Fibroblast of skin of right quadriceps (primary cell): ENCODE measurements at regions not wholly inside any gene's neighbourhood (a gene's known extent, or its start where the extent isn't known, plus 50 kb on each side); places are given as distances from the start of the nearest gene placed in this dataset.

Source experiments
- DNase-seq: peaks from one replicate; pipeline ENCODE4 v3.0.0-alpha.2; 2013

GRCh38 chr16:86632206-86632605 is 53.9 kb downstream of the FOXL1 start:
- no peak for DNase-seq

DNA sequence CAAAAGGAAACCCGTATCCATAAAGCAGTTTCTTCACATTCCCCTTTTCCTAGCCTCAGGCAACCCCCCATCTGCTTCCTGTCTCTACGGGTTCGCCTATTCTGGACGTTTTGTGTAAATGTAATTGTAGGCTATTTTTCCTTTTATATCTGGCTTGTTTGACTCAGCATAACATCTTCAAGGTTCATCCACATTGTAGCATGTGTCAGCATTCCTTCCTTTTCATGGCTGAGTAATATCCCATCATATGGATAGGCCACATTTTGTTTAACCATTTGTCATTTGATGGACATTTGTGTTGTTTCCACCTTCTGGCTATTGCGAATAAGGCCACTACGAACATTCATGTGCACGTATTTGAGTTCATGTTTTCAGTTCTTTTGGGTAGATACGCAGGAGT is 54.6 kb downstream of the FOXL1 start:
- no peak for DNase-seq

GRCh38 chr16:86634292-86634691 is 55.9 kb downstream of the FOXL1 start:
- DNase-seq = peak; percentile 41

GRCh38 chr16:86635176-86635876 is 57.0 kb downstream of the FOXL1 start:
- DNase-seq = peak; percentile 71

DNA sequence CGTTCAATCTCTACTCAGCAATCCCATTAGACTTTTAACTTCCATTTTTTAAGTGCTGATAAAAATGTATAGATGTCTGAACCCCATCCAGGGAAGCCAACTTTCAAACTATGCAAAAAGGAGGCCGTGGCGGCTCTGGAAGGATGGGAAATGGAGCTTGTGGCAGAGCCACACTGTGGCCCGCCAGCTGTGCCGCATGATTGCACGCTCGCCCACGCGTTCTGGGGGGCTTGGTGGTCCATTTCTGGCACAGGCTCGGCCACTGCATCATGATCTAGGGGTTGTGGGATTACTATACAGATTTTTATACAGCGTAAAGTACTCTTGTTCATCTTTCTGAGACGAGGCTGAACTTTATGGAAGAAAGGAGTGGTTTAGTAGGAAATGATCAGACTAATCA is 57.6 kb downstream of the FOXL1 start:
- no peak for DNase-seq

GRCh38 chr16:86637744-86638143 is 59.4 kb downstream of the FOXL1 start:
- no peak for DNase-seq

DNA sequence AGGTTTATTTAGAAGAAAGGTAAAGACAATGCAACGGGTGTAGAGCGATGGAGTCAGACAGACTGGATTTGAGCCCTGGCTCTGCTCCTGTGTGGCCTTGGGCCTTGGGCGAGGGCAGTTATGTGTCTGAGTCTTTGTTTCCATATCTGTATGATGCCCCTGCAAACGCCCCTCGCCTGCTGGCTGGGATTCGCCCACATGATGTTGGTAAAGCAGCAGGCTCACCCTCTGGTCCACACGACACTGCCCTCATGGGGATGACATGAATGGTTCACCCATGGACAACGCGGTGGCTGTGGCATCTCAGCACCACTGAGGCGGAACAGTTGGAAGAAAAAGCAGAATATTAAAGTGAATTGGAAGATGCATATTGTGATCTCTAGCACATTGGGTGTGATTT is 60.3 kb downstream of the FOXL1 start:
- no peak for DNase-seq

DNA sequence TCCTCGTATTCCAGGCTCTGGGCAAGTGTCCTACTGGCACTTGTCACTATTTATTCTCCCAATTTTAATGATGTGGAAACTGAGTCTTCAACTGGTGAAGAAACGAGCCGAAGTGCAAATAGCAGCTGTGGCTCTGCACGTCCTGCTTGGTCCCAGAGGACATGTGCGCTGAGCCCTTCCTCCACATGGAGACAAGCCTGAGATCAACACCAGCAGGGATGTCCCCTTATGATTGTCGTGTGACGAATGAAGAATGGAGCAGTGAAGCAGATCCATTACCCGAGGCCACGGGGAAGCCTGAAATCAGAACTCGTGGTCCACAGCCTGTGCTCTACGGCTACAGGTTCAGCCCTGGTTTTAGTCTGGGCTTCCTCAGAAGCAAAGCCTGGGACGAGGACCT is 61.0 kb downstream of the FOXL1 start:
- DNase-seq = no peak

DNA sequence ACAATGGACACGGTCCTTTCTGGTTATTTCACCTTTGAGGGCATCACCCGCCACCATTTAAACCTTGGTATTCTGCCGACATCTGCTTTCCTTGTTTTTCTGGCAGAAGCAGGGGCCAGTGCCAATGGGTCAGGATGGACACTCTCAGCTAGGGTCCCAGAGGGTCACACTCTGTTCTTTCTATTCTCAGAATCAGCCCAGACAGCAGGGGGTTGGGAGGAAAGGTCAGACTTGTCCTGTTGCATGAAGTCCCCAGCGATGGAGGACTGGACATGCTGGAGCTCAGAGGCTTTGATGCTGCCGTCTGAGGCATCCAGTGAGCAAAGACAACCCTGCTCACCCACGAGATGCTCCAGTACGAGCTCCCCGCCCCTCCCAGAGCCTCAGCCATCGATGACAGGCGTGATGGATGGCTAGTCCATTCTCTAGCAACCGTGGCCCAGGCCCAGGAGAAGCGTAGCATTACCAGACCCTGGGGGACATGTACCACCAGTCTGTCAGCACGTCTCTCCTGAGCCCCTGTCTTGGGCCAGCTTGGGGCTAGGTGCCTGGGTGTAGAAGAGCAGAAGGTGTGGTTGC is 62.0 kb downstream of the FOXL1 start:
- DNase-seq = no peak

- no peak for DNase-seq
Measured at GRCh38 chr16:86642087-86642486, 63.7 kb downstream of the FOXL1 start.

DNA sequence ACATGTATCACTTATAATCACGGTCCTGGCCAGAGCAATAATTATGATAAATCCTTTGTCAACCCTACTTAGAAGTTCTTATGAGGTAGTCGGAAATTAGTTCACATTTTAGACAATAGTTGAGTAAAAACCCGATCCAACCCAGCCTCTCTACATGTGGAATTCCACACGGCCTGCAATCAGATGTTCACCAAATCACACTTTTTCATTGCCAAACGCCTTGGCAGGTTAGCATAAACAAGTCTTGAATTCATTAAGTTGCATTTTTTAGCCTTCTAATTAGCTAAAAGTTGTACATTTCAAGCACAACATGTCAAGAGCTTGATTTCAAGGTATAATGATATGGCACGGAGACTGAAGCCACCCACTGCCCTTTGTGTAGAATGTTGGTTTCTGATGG is 65.3 kb downstream of the FOXL1 start:
- no peak for DNase-seq

GRCh38 chr16:86647561-86647960 is 69.2 kb downstream of the FOXL1 start:
- DNase-seq = no peak

DNA sequence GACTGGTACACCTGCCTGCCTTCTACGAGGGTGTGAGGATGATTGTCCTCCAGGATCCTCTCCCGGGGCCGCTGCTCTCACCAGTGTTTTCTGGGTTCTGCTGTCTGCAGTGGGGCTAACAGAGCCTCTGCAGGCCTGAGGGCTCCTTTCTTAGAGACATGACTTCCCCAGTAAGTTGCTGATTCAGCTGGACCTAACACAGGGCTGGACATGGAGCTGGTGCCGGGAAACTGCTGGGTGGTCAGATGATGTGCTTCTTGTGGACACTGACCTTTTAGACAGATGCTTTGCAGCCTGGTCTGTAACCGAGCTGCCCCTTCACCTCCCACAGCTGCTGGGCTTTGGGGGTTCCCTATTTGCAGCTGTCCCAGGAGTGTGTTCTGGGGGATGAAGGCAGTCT is 71.5 kb downstream of the FOXL1 start:
- no peak for DNase-seq

DNA sequence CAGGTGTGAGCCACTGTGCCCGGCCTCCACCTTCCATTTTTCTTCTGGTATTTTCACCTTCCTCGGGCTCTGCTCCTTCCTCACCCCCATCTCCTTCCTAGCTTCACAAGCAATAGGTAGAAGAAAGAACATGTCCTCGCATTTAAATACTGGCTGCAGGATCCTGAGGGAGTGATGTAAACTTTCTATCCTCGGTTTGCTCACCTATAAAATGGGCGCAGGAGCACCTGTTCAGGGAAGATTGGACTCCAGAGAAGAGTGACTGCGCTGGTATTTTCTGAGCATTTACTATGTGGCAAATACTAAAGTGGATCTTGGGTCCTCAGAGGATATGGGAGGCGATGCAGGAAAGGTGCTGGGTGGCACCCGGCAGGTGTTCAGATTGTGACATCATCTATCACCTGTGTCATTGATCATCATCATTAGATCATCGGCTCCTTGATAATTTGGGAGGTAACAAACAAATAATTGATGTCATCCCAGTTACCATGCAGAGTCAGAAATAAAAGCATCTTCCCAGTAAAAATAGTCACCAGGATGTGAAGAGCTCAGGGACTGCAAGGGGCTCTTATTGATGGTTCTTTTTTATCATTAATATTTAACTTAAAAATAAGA is 72.8 kb downstream of the FOXL1 start:
- DNase-seq = no peak

DNA sequence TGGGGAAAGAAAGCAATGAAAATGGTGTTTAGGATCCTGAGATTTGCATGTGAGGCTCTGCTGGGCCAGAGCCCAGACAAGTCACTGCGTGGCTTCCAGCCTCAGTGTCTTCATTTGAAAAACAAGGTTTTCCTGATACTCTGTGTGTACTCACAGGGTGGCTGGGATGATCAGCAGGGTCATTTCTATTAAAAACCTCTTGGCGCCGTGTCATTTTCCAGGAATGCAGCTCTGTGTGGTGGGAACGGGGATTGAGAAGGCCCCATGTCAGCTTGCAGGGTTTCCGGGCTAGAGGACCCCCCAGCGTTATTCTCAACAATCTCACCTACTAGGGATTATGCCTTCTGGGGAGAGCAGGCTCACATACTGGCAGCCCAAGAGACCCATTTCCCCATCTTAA is 73.5 kb downstream of the FOXL1 start:
- no peak for DNase-seq

GRCh38 chr16:86653285-86654006 is 75.1 kb downstream of the FOXL1 start:
- peak; percentile 57 for DNase-seq

DNA sequence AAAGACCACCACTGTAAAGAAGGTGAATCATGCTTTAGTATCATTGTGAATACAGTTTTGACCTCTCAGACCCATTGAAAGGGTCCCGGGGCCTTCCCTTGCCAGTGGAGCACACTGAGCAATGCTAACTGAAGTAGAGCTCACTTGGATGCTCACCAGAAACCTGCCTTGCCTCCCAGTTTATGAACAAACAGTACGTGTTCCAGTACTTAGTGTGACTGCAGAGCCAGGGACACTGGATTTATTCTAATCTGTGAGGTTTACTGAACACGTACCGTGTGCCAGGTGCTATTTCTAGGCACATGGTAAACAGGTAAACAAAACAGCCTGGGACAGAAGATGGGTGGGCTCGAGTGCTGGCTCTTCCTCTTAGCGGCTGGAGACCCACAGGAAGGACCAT is 79.6 kb downstream of the FOXL1 start:
- DNase-seq = no peak

- no peak for DNase-seq
Measured at GRCh38 chr16:86660623-86661022, 82.3 kb downstream of the FOXL1 start.

GRCh38 chr16:86661706-86662105 is 83.4 kb downstream of the FOXL1 start:
- DNase-seq = peak; percentile 58

DNA sequence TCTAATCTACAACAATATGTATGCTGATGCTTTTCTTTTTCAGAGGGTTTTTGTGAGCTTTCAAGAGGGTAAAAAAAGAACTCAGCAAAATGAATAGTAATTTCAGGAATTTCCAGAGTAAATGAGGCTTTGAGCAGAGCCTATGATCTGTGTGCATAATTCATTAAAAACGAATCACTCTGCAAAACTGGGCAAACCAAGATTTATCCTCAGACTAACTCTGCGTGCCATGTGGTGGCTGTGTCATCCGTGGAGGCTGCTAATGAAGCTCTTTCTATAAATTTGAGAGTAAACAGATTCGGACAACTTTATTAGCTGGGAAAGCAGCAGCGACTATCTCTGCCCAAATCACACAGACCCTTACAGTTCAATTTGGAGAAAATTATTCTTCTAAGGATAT is 83.8 kb downstream of the FOXL1 start:
- peak; percentile 78 for DNase-seq

- DNase-seq = no peak
Measured at GRCh38 chr16:86662740-86663139, 84.4 kb downstream of the FOXL1 start.

- peak; percentile 68 for DNase-seq
Measured at GRCh38 chr16:86663685-86664521, 85.6 kb downstream of the FOXL1 start.
